GM06990 (cell line): ENCODE measurements at regions not wholly inside any gene's neighbourhood (a gene's known extent, or its start where the extent isn't known, plus 50 kb on each side); places are given as distances from the start of the nearest gene placed in this dataset.
A peak's percentile ranks its signal among the peaks of the same experiment; 100 is the strongest.

ENCODE experiments used
- DNase-seq: peaks from one replicate; pipeline ENCODE4 v3.0.0-alpha.2; 2011; ENCODE audit not compliant: insufficient read length; ENCODE audit errors: extremely low read depth
- H3K27me3 ChIP-seq: replicated peaks from 2 replicates; pipeline ENCODE4 v1.6.0; 2011; ENCODE audit warnings: low read length; ENCODE audit not compliant: control insufficient read depth, insufficient read depth
- H3K36me3 ChIP-seq: 2 replicates; pipeline ENCODE4 v1.5.1; 2011; ENCODE audit warnings: low read length; ENCODE audit not compliant: control insufficient read depth, insufficient read depth
- H3K4me3 ChIP-seq: replicated peaks from 2 replicates; pipeline ENCODE4 v1.5.1; 2011; ENCODE audit warnings: low read depth, mild to moderate bottlenecking, control low read depth, low read length
- TF ChIP-seq, protein P1 (sequence below): IDR thresholded peaks from 2 replicates; pipeline ENCODE4 v1.5.1; 2011; ENCODE audit warnings: low read length, control low read depth, mild to moderate bottlenecking, inconsistent platforms; ENCODE audit not compliant: insufficient read depth, poor library complexity, severe bottlenecking

GRCh38 chr3:23739536-23739935 lies 66.2 kb upstream of the UBE2E1 start:
- no peak for DNase-seq
- no peak overlapping the region for H3K4me3 ChIP-seq

GRCh38 chr3:23740517-23740965 lies 65.2 kb upstream of the UBE2E1 start:
- TF ChIP-seq, protein P1, sequence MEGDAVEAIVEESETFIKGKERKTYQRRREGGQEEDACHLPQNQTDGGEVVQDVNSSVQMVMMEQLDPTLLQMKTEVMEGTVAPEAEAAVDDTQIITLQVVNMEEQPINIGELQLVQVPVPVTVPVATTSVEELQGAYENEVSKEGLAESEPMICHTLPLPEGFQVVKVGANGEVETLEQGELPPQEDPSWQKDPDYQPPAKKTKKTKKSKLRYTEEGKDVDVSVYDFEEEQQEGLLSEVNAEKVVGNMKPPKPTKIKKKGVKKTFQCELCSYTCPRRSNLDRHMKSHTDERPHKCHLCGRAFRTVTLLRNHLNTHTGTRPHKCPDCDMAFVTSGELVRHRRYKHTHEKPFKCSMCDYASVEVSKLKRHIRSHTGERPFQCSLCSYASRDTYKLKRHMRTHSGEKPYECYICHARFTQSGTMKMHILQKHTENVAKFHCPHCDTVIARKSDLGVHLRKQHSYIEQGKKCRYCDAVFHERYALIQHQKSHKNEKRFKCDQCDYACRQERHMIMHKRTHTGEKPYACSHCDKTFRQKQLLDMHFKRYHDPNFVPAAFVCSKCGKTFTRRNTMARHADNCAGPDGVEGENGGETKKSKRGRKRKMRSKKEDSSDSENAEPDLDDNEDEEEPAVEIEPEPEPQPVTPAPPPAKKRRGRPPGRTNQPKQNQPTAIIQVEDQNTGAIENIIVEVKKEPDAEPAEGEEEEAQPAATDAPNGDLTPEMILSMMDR = no peak
- peak; percentile 47 for DNase-seq

More at GRCh38 chr3:23739536-23739935, 66.2 kb upstream of the UBE2E1 start:
- TF ChIP-seq, protein P1 = no peak
- no peaks in the 10 kb centered on the region for H3K36me3 ChIP-seq
- H3K27me3 ChIP-seq = no peaks in the 10 kb centered on the region

GRCh38 chr3:23741036-23741706 lies 64.6 kb upstream of the UBE2E1 start:
- TF ChIP-seq, protein P1 = no peak
- H3K36me3 ChIP-seq = no peaks in the 10 kb centered on the region
- no peak overlapping the region for H3K4me3 ChIP-seq
- H3K27me3 ChIP-seq = no peaks in the 10 kb centered on the region
- no peak for DNase-seq

More at GRCh38 chr3:23740517-23740965, 65.2 kb upstream of the UBE2E1 start:
- Histone ChIP-seq H3K36me3 (no peaks in the 10 kb centered on the region), H3K27me3 (no peaks in the 10 kb centered on the region), H3K4me3 (no peak overlapping the region)

DNA sequence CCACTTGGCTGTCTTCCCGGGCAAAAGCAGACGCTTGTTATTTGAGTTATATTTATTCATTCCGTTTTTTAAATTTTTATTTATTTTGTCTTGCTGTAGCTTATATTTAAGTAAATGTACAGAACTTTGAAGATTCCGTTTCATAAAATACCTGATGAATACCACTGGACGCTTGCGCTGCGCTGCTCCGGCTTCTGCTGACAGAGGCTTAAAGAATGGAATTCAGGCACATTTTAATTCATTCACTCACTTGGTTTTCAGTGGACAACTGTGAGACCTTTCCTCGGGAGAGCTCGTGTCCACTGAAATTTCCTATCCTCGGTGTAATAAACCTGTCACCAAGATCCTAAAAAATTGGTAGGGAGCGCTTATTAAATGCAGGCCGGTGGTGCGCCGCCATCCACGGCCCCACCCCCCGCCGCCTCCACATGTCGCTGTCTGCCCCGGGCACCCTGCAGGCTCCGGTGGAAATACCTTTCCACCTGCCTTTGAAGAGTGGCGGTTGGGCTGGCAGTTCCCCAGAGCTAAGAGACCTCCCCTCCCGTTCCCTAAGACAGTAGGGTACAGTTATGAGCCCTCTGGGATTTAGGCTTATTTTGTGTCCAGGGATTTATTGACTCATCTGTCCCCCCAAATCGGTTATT lies 62.5 kb upstream of the UBE2E1 start:
- TF ChIP-seq, protein P1 = no peak
- no peaks in the 10 kb centered on the region for H3K27me3 ChIP-seq
- H3K36me3 ChIP-seq = no peaks in the 10 kb centered on the region
- no peak overlapping the region for H3K4me3 ChIP-seq
- DNase-seq = no peak

DNA sequence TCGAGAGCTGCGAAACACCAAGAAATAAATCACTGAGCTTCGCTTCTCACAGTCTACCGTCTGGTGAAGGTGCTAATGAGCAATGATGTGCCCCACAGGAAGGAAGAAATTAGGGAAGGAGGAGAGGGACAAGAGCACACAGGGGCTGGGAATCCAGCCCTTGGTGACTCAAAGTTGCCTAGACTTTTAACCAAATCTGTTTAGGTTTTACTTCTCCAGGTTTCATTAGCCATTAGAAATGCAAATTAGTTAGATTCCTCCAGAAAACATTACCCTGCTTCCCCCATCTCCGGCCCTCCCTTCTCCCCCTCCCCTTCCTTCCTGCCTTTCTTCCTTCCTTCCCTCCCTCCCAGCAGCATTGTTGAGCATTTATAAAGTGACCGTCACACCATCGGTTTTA lies 59.3 kb upstream of the UBE2E1 start:
- no peak overlapping the region for H3K4me3 ChIP-seq
- H3K27me3 ChIP-seq = no peaks in the 10 kb centered on the region

More for the DNA sequence above, 59.3 kb upstream of the UBE2E1 start:
- DNase-seq = no peak
- H3K36me3 ChIP-seq = no peaks in the 10 kb centered on the region
- TF ChIP-seq, protein P1 = no peak
